Natural killer cell (primary cell): ENCODE measurements at regions not wholly inside any gene's neighbourhood (a gene's known extent, or its start where the extent isn't known, plus 50 kb on each side); places are given as distances from the start of the nearest gene placed in this dataset.

Experiments used
- ATAC-seq, 3 donors: fragments of 150-1000 bp in 2 of 3; fragments of 200-7000 bp in 1 of 3; cut with Tn5 transposase; 1 replicate in 1 of 3; 2 replicates in 2 of 3; pipeline ENCODE4 v1.10.0; 2021; ENCODE audit warnings: mild to moderate bottlenecking in 2 of 3, moderate library complexity in 2 of 3
- DNase-seq, 2 donors: peaks; one replicate each; pipeline versions ENCODE4 v3.0.0 to v3.0.0-alpha.2; 2013 to 2021; ENCODE audit warnings: mixed read lengths in 1 of 2
- H3K27ac ChIP-seq: one replicate; pipeline ENCODE4 v1.5.1; 2013; ENCODE audit warnings: mild to moderate bottlenecking, low read length
- H3K27me3 ChIP-seq: one replicate; pipeline ENCODE4 v1.6.1; 2013; ENCODE audit warnings: low read length; ENCODE audit not compliant: control insufficient read depth, insufficient read depth
- H3K36me3 ChIP-seq: one replicate; pipeline ENCODE4 v1.6.1; 2013; ENCODE audit warnings: low read length; ENCODE audit not compliant: control insufficient read depth, insufficient read depth
- H3K4me1 ChIP-seq: one replicate; pipeline ENCODE4 v1.6.1; 2013; ENCODE audit warnings: low read length; ENCODE audit not compliant: control insufficient read depth, insufficient read depth
- H3K4me3 ChIP-seq: one replicate; pipeline ENCODE4 v1.5.1; 2013; ENCODE audit warnings: low read length
- H3K9me3 ChIP-seq: one replicate; pipeline ENCODE4 v1.6.1; 2013; ENCODE audit warnings: low read length; ENCODE audit not compliant: control insufficient read depth, insufficient read depth
- H3K27ac Mint-ChIP-seq, 2 donors: one replicate each; pipeline ENCODE4 v1.8.0; 2022; ENCODE audit warnings: mild to moderate bottlenecking in 2 of 2, mixed read lengths in 2 of 2, moderate library complexity in 1 of 2
- H3K27me3 Mint-ChIP-seq, 2 donors: one replicate each; pipeline ENCODE4 v1.8.0; 2022; ENCODE audit warnings: low read depth in 2 of 2, mixed read lengths in 2 of 2
- H3K36me3 Mint-ChIP-seq: one replicate; pipeline ENCODE4 v1.8.0; 2022; ENCODE audit warnings: mixed read lengths
- H3K4me1 Mint-ChIP-seq, 2 donors: one replicate each; pipeline ENCODE4 v1.8.0; 2022; ENCODE audit warnings: mixed read lengths in 2 of 2
- H3K4me3 Mint-ChIP-seq: one replicate; pipeline ENCODE4 v1.8.0; 2022; ENCODE audit warnings: mild to moderate bottlenecking, moderate library complexity, mixed read lengths
- H3K9me3 Mint-ChIP-seq, 2 donors: one replicate each; pipeline ENCODE4 v1.8.0; 2022; ENCODE audit warnings: mixed read lengths in 2 of 2
- WGBS: methylation state at CpG from one replicate; pipeline ENCODE4 v1.1.7; 2013; ENCODE audit warnings: missing lambda C conversion rate; ENCODE audit not compliant: insufficient coverage; 5-methylcytosine and 5-hydroxymethylcytosine counted together
- intact Hi-C: fragments of 100-400 bp; cut with micrococcal nuclease; formaldehyde crosslinking; loops from one replicate; pipeline ENCODE4 v1.14.2; 2022
- TF ChIP-seq, protein P1 (sequence below): fragments of 200-600 bp; IDR thresholded peaks from one replicate; pipeline ENCODE4 v1.8.0; 2022; ENCODE audit warnings: antibody characterized with exemption

DNA sequence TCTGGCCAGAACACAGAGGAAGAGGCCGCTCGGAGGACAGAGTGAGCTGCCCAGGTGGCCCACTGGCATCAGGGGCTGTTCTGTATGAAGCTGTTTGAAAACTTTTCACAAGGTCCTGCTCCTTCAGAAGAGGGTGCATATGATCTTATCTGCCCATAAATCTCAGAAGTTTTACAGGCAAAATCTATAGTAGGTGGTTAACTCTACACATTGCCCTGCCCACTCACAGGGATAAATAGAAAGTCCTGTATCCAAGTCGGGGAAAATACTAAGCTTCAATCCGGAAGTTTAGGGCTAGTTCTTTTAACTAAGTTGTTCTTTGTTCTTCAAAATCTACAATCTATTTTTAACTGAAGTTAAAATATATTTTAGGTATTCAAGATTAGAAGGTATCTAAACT lies 233.7 kb downstream of the FOXA2 start:
- TF ChIP-seq, protein P1, sequence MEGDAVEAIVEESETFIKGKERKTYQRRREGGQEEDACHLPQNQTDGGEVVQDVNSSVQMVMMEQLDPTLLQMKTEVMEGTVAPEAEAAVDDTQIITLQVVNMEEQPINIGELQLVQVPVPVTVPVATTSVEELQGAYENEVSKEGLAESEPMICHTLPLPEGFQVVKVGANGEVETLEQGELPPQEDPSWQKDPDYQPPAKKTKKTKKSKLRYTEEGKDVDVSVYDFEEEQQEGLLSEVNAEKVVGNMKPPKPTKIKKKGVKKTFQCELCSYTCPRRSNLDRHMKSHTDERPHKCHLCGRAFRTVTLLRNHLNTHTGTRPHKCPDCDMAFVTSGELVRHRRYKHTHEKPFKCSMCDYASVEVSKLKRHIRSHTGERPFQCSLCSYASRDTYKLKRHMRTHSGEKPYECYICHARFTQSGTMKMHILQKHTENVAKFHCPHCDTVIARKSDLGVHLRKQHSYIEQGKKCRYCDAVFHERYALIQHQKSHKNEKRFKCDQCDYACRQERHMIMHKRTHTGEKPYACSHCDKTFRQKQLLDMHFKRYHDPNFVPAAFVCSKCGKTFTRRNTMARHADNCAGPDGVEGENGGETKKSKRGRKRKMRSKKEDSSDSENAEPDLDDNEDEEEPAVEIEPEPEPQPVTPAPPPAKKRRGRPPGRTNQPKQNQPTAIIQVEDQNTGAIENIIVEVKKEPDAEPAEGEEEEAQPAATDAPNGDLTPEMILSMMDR = no peak
- intact Hi-C loops = no loop called here
- H3K27me3 ChIP-seq = no peaks in the 10 kb centered on the region
- no peak for ATAC-seq
- no peak for DNase-seq
- Mint-ChIP-seq H3K4me3 (no peak overlapping the region), H3K36me3 (no peaks in the 10 kb centered on the region), H3K27ac (no peak overlapping the region), H3K4me1 (no peaks in the 10 kb centered on the region), H3K9me3 (no peaks in the 10 kb centered on the region), H3K27me3 (peaks cover 0 to 14% of the 10 kb centered on the region in 2 donors)
- no peak overlapping the region for H3K27ac ChIP-seq
- H3K4me1 ChIP-seq = no peaks in the 10 kb centered on the region
- 91% methylated on average over 2 of the region's 4 CpGs for WGBS
- H3K36me3 ChIP-seq = no peaks in the 10 kb centered on the region
- H3K4me3 ChIP-seq = no peak overlapping the region
- no peaks in the 10 kb centered on the region for H3K9me3 ChIP-seq

DNA sequence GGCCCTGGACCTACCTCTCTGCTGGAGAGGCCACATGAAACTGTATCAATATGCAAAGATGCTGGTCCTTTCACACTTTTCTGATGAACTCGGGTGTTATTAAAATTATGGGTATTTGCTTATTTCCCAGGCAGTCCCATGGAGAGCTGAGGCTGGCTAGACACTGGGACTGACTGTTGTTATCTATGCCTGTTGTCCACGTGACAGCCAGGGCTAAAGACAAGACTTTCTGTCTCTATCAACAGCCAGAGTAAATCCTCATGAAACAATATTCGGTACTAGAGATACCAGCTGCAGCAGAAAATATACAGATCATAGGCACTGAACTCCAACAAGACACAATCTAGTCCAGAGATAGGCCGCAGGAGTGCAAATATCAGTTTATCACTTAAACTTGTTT lies 236.4 kb downstream of the FOXA2 start:
- Mint-ChIP-seq H3K27me3 (peaks cover 0 to 14% of the 10 kb centered on the region in 2 donors), H3K9me3 (no peaks in the 10 kb centered on the region), H3K36me3 (no peaks in the 10 kb centered on the region)

DNA sequence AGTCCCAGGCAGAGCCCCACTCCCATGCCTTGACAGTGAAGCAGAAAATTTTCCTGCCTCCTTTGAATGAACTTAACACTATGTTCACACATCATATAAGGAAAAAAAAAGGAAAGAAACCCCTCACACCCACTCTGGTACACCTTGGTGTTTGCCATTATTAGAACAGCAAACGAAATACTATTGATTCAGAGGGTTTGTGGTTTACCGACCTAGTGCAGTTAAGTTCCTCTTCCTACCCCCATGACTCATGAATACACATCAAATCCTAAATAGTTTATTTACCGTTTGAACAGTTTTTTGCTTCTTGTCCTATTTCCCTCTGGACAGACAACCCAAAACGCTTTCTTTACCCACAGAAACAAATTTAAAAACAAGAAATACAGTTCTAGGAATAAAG lies 237.7 kb downstream of the FOXA2 start:
- H3K27ac Mint-ChIP-seq = no peak overlapping the region
- no peaks in the 10 kb centered on the region for H3K9me3 ChIP-seq
- H3K27me3 Mint-ChIP-seq = peaks cover 0 to 14% of the 10 kb centered on the region in 2 donors
- intact Hi-C loops = no loop called here
- DNase-seq = no peak
- no peaks in the 10 kb centered on the region for H3K4me1 ChIP-seq
- TF ChIP-seq, protein P1 = no peak
- H3K36me3 ChIP-seq = no peaks in the 10 kb centered on the region
- WGBS = 0% methylated on average over 3 of the region's 4 CpGs
- no peak overlapping the region for H3K4me3 ChIP-seq
- H3K27me3 ChIP-seq = no peaks in the 10 kb centered on the region
- no peaks in the 10 kb centered on the region for H3K4me1 Mint-ChIP-seq
- no peaks in the 10 kb centered on the region for H3K9me3 Mint-ChIP-seq
- no peak overlapping the region for H3K4me3 Mint-ChIP-seq
- no peak for ATAC-seq
- H3K27ac ChIP-seq = no peak overlapping the region
- no peaks in the 10 kb centered on the region for H3K36me3 Mint-ChIP-seq

More for the DNA sequence above, 236.4 kb downstream of the FOXA2 start:
- Histone ChIP-seq H3K27me3 (no peaks in the 10 kb centered on the region), H3K4me3 (no peak overlapping the region), H3K9me3 (no peaks in the 10 kb centered on the region), H3K4me1 (no peaks in the 10 kb centered on the region), H3K27ac (no peak overlapping the region), H3K36me3 (no peaks in the 10 kb centered on the region)
- intact Hi-C loops = no loop called here
- H3K4me1 Mint-ChIP-seq = no peaks in the 10 kb centered on the region
- 76% methylated on average over 3 of the region's 4 CpGs for WGBS
- ATAC-seq (no peak), DNase-seq (no peak)
- H3K27ac Mint-ChIP-seq = no peak overlapping the region
- TF ChIP-seq, protein P1 = no peak
- no peak overlapping the region for H3K4me3 Mint-ChIP-seq

DNA sequence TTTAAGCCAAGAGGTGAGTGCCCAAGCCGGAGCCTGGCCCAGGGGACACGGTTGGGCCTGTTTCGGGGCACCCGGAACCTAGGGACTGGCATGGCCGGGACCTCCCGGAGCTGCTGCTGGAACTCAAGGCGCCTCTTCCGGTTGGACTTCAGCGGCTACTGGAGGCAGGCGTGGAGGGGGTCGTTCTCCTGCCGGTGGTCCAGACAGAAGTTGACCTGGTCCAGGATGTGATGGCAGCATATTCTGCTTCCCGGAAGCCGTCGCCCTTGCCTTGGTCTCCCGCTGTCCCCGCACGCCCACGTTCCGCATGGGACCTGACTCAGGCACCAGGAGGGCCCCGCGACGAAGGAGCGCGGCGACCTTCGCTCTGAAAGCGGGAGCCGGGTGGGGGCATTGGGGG lies 240.8 kb downstream of the FOXA2 start:
- H3K36me3 ChIP-seq = no peaks in the 10 kb centered on the region
- H3K27me3 Mint-ChIP-seq = peaks cover 2 to 7% of the 10 kb centered on the region in 2 donors
- H3K4me1 Mint-ChIP-seq = peaks cover 4 to 6% of the 10 kb centered on the region in 2 donors
- no peaks in the 10 kb centered on the region for H3K4me1 ChIP-seq
- no peak overlapping the region for H3K27ac Mint-ChIP-seq
- no peak overlapping the region for H3K4me3 ChIP-seq
- no peaks in the 10 kb centered on the region for H3K9me3 ChIP-seq
- DNase-seq (no peak), ATAC-seq (no peak)
- no peaks in the 10 kb centered on the region for H3K36me3 Mint-ChIP-seq
- WGBS = 97% methylated on average over 29 of the region's 29 CpGs
- no peaks in the 10 kb centered on the region for H3K27me3 ChIP-seq
- TF ChIP-seq, protein P1 = no peak
- no peak overlapping the region for H3K4me3 Mint-ChIP-seq
- no peak overlapping the region for H3K27ac ChIP-seq
- H3K9me3 Mint-ChIP-seq = no peaks in the 10 kb centered on the region
- intact Hi-C loops = no loop called here
